Duodenal mucosa (tissue), 2 donors: ENCODE measurements at regions not wholly inside any gene's neighbourhood (a gene's known extent, or its start where the extent isn't known, plus 50 kb on each side); places are given as distances from the start of the nearest gene placed in this dataset.

Experiments used
- H3K27ac ChIP-seq: one replicate; pipeline ENCODE4 v1.7.0; 2013; ENCODE audit warnings: low read depth, low read length
- H3K27me3 ChIP-seq, 2 donors: one replicate each; pipeline ENCODE4 v1.7.0; 2013; ENCODE audit warnings: low read length in 2 of 2, control low read depth in 1 of 2; ENCODE audit not compliant: insufficient read depth in 2 of 2, control insufficient read depth in 1 of 2
- H3K36me3 ChIP-seq, 2 donors: one replicate each; pipeline ENCODE4 v1.7.0; 2013; ENCODE audit warnings: low read length in 2 of 2, control low read depth in 1 of 2; ENCODE audit not compliant: insufficient read depth in 2 of 2, control insufficient read depth in 1 of 2
- H3K4me1 ChIP-seq, 2 donors: one replicate each; pipeline ENCODE4 v1.7.0; 2013; ENCODE audit warnings: low read length in 2 of 2, control low read depth in 1 of 2; ENCODE audit not compliant: insufficient read depth in 2 of 2, control insufficient read depth in 1 of 2
- H3K4me3 ChIP-seq, 2 donors: one replicate each; pipeline ENCODE4 v1.7.0; 2013; ENCODE audit warnings: low read length in 2 of 2, low read depth in 1 of 2
- H3K9ac ChIP-seq, 2 donors: one replicate each; pipeline ENCODE4 v1.7.0; 2013; ENCODE audit warnings: low read length in 2 of 2, low read depth in 1 of 2
- H3K9me3 ChIP-seq, 2 donors: one replicate each; pipeline ENCODE4 v1.7.0; 2013; ENCODE audit warnings: low read length in 2 of 2, control low read depth in 1 of 2; ENCODE audit not compliant: control insufficient read depth in 1 of 2

GRCh38 chr10:90326498-90327267 lies 531.2 kb downstream of the HTR7 start:
- Histone ChIP-seq H3K27ac (no peak overlapping the region), H3K27me3 (no peaks in the 10 kb centered on the region), H3K4me1 (no peaks in the 10 kb centered on the region), H3K9me3 (no peaks in the 10 kb centered on the region), H3K4me3 (no peak overlapping the region), H3K9ac (no peak overlapping the region), H3K36me3 (no peaks in the 10 kb centered on the region)

- Histone ChIP-seq H3K9me3 (no peaks in the 10 kb centered on the region), H3K9ac (no peak overlapping the region), H3K27ac (no peak overlapping the region), H3K27me3 (no peaks in the 10 kb centered on the region), H3K4me1 (no peaks in the 10 kb centered on the region), H3K36me3 (no peaks in the 10 kb centered on the region), H3K4me3 (no peak overlapping the region)
Observed at GRCh38 chr10:90327611-90328010, 530.2 kb downstream of the HTR7 start.

GRCh38 chr10:90328459-90328858 lies 529.4 kb downstream of the HTR7 start:
- Histone ChIP-seq H3K4me3 (no peak overlapping the region), H3K9ac (no peak overlapping the region), H3K27me3 (no peaks in the 10 kb centered on the region), H3K9me3 (no peaks in the 10 kb centered on the region), H3K36me3 (no peaks in the 10 kb centered on the region), H3K4me1 (no peaks in the 10 kb centered on the region), H3K27ac (no peak overlapping the region)

GRCh38 chr10:90328896-90329295 lies 528.9 kb downstream of the HTR7 start:
- H3K4me1 ChIP-seq: no peaks in the 10 kb centered on the region
- no peak overlapping the region for H3K27ac ChIP-seq
- no peaks in the 10 kb centered on the region for H3K36me3 ChIP-seq
- no peak overlapping the region for H3K9ac ChIP-seq
- no peaks in the 10 kb centered on the region for H3K9me3 ChIP-seq
- H3K4me3 ChIP-seq: no peak overlapping the region
- no peaks in the 10 kb centered on the region for H3K27me3 ChIP-seq

- H3K4me1 ChIP-seq: no peaks in the 10 kb centered on the region
- no peak overlapping the region for H3K9ac ChIP-seq
- no peaks in the 10 kb centered on the region for H3K27me3 ChIP-seq
- H3K4me3 ChIP-seq: no peak overlapping the region
- no peaks in the 10 kb centered on the region for H3K36me3 ChIP-seq
- no peak overlapping the region for H3K27ac ChIP-seq
- H3K9me3 ChIP-seq: no peaks in the 10 kb centered on the region
Observed at GRCh38 chr10:90337316-90337715, 520.5 kb downstream of the HTR7 start.

GRCh38 chr10:90342480-90342879 lies 515.4 kb downstream of the HTR7 start:
- Histone ChIP-seq H3K36me3 (no peaks in the 10 kb centered on the region), H3K9ac (no peak overlapping the region), H3K27ac (no peak overlapping the region), H3K9me3 (no peaks in the 10 kb centered on the region), H3K4me1 (no peaks in the 10 kb centered on the region), H3K4me3 (no peak overlapping the region), H3K27me3 (no peaks in the 10 kb centered on the region)

GRCh38 chr10:90344226-90344625 lies 513.6 kb downstream of the HTR7 start:
- no peaks in the 10 kb centered on the region for H3K27me3 ChIP-seq
- no peaks in the 10 kb centered on the region for H3K36me3 ChIP-seq
- no peaks in the 10 kb centered on the region for H3K4me1 ChIP-seq
- no peaks in the 10 kb centered on the region for H3K9me3 ChIP-seq
- no peak overlapping the region for H3K9ac ChIP-seq
- no peak overlapping the region for H3K27ac ChIP-seq
- H3K4me3 ChIP-seq: no peak overlapping the region

DNA sequence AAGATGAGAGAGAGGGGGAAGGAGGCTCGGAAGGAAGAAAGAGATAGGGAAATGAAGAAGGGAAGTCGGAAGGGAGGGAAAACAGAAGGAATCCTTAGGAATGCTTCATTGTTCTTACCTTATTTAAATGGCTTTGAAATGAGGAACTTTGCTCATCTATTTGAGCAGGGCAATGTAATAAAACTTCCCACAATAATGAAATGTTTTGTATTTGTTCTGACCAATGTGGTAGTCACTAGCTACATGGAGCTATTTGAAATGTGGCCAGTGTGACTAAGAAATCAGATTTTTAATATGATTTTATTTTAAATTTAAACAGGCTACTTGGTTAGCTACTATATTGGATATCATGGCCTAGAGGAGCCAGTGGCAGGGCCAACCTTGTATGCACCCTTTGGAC lies 510.6 kb downstream of the HTR7 start:
- Histone ChIP-seq H3K9ac (no peak overlapping the region), H3K27ac (no peak overlapping the region), H3K4me1 (no peaks in the 10 kb centered on the region), H3K36me3 (no peaks in the 10 kb centered on the region), H3K27me3 (no peaks in the 10 kb centered on the region), H3K4me3 (no peak overlapping the region), H3K9me3 (no peaks in the 10 kb centered on the region)

GRCh38 chr10:90350122-90350521 lies 507.7 kb downstream of the HTR7 start:
- no peak overlapping the region for H3K9ac ChIP-seq
- H3K27ac ChIP-seq: no peak overlapping the region
- H3K9me3 ChIP-seq: no peaks in the 10 kb centered on the region
- no peak overlapping the region for H3K4me3 ChIP-seq
- H3K4me1 ChIP-seq: no peaks in the 10 kb centered on the region
- H3K27me3 ChIP-seq: no peaks in the 10 kb centered on the region
- no peaks in the 10 kb centered on the region for H3K36me3 ChIP-seq

GRCh38 chr10:90352288-90352687 lies 505.6 kb downstream of the HTR7 start:
- Histone ChIP-seq H3K27me3 (no peaks in the 10 kb centered on the region), H3K4me3 (no peak overlapping the region), H3K4me1 (no peaks in the 10 kb centered on the region), H3K9me3 (no peaks in the 10 kb centered on the region), H3K27ac (no peak overlapping the region), H3K36me3 (no peaks in the 10 kb centered on the region), H3K9ac (no peak overlapping the region)
